ENCODE measurements at regions not wholly inside any gene's neighbourhood (a gene's known extent, or its start where the extent isn't known, plus 50 kb on each side); places are given as distances from the start of the nearest gene placed in this dataset.

- no peak for DNase-seq (ENCODE audit: low read depth)
Measured at GRCh38 chr5:66494437-66494836, 101.8 kb upstream of the MAST4 start.

GRCh38 chr5:66498791-66499207, 97.4 kb upstream of the MAST4 start:
- DNase-seq (ENCODE audit: low read depth), result no peak

- DNase-seq (ENCODE audit: low read depth), result no peak
Measured at GRCh38 chr5:66503203-66503789, 92.9 kb upstream of the MAST4 start.

- no peak for DNase-seq (ENCODE audit: low read depth)
Measured at GRCh38 chr5:66507106-66507505, 89.1 kb upstream of the MAST4 start.

GRCh38 chr5:66511491-66511890, 84.7 kb upstream of the MAST4 start:
- no peak for DNase-seq (ENCODE audit: low read depth)

GRCh38 chr5:66513130-66513529, 83.1 kb upstream of the MAST4 start:
- no peak for DNase-seq (ENCODE audit: low read depth)

- DNase-seq (ENCODE audit: low read depth), result no peak
Measured at GRCh38 chr5:66515209-66515608, 81.0 kb upstream of the MAST4 start.

- DNase-seq (ENCODE audit: low read depth), result no peak
Measured at GRCh38 chr5:66516550-66516949, 79.6 kb upstream of the MAST4 start.

GRCh38 chr5:66517351-66517750, 78.8 kb upstream of the MAST4 start:
- DNase-seq (ENCODE audit: low read depth), result no peak

GRCh38 chr5:66518052-66518451, 78.1 kb upstream of the MAST4 start:
- DNase-seq (ENCODE audit: low read depth), result no peak

GRCh38 chr5:66518753-66519152, 77.4 kb upstream of the MAST4 start:
- no peak for DNase-seq (ENCODE audit: low read depth)

GRCh38 chr5:66519626-66520025, 76.6 kb upstream of the MAST4 start:
- no peak for DNase-seq (ENCODE audit: low read depth)

GRCh38 chr5:66520854-66521253, 75.3 kb upstream of the MAST4 start:
- DNase-seq (ENCODE audit: low read depth), result no peak

- no peak for DNase-seq (ENCODE audit: low read depth)
Measured at GRCh38 chr5:66527478-66528035, 68.6 kb upstream of the MAST4 start.

GRCh38 chr5:66529182-66529581, 67.0 kb upstream of the MAST4 start:
- DNase-seq (ENCODE audit: low read depth), result no peak

GRCh38 chr5:66529704-66530103, 66.5 kb upstream of the MAST4 start:
- no peak for DNase-seq (ENCODE audit: low read depth)

- DNase-seq (ENCODE audit: low read depth), result no peak
Measured at GRCh38 chr5:66538126-66538525, 58.1 kb upstream of the MAST4 start.

- no peak for DNase-seq (ENCODE audit: low read depth)
Measured at GRCh38 chr5:66538531-66538930, 57.7 kb upstream of the MAST4 start.

GRCh38 chr5:66540078-66540477, 56.1 kb upstream of the MAST4 start:
- no peak for DNase-seq (ENCODE audit: low read depth)

GRCh38 chr5:66542711-66543110, 53.5 kb upstream of the MAST4 start:
- DNase-seq (ENCODE audit: low read depth), result no peak
